ENCODE measurements at regions not wholly inside any gene's neighbourhood (a gene's known extent, or its start where the extent isn't known, plus 50 kb on each side); places are given as distances from the start of the nearest gene placed in this dataset.

- Histone ChIP-seq H3F3A (ENCODE audit: insufficient read depth, low read length, poor library complexity, severe bottlenecking) (no peaks in the 10 kb centered on the region), H3K9ac (ENCODE audit: low read length) (no peak overlapping the region), H3K27ac (ENCODE audit: low read length) (no peak overlapping the region), H2AFZ (ENCODE audit: low read depth, low read length) (no peak overlapping the region), H3K36me3 (ENCODE audit: insufficient read depth, low read length) (no peaks in the 10 kb centered on the region), H4K20me1 (ENCODE audit: insufficient read depth) (no peaks in the 10 kb centered on the region), H3K9me2 (ENCODE audit: insufficient read depth, low read length) (no peaks in the 10 kb centered on the region), H3K4me2 (ENCODE audit: low read length) (no peak overlapping the region), H3K4me3 (ENCODE audit: low read length) (no peak overlapping the region), H3K79me2 (replicated peaks; ENCODE audit: insufficient read depth, low read length) (no peaks in the 10 kb centered on the region), H3K27me3 (ENCODE audit: insufficient read depth, low read depth, low read length) (no peaks in the 10 kb centered on the region), H3K9me3 (ENCODE audit: low read length) (no peaks in the 10 kb centered on the region)
- TF ChIP-seq TAF1 (IDR thresholded peaks at IDR 0.05; ENCODE audit: low read depth), result no peak
- TF ChIP-seq CTCF (IDR thresholded peaks at IDR 0.05; ENCODE audit: poor library complexity, severe bottlenecking), result no peak
- TF ChIP-seq MXI1 (conservative IDR thresholded peaks at IDR 0.05; ENCODE audit: poor library complexity, severe bottlenecking), result no peak
- TF ChIP-seq RAD21 (conservative IDR thresholded peaks at IDR 0.05), result no peak
- no peak for TF ChIP-seq EZH2 (IDR thresholded peaks at IDR 0.05; ENCODE audit: borderline replicate concordance, insufficient read depth, low read length, poor library complexity, severe bottlenecking)
- no peak for TF ChIP-seq SMC3 (conservative IDR thresholded peaks at IDR 0.05; ENCODE audit: poor library complexity)
- TF ChIP-seq POLR2AphosphoS5 (IDR thresholded peaks at IDR 0.05), result no peak
- TF ChIP-seq, protein P1, sequence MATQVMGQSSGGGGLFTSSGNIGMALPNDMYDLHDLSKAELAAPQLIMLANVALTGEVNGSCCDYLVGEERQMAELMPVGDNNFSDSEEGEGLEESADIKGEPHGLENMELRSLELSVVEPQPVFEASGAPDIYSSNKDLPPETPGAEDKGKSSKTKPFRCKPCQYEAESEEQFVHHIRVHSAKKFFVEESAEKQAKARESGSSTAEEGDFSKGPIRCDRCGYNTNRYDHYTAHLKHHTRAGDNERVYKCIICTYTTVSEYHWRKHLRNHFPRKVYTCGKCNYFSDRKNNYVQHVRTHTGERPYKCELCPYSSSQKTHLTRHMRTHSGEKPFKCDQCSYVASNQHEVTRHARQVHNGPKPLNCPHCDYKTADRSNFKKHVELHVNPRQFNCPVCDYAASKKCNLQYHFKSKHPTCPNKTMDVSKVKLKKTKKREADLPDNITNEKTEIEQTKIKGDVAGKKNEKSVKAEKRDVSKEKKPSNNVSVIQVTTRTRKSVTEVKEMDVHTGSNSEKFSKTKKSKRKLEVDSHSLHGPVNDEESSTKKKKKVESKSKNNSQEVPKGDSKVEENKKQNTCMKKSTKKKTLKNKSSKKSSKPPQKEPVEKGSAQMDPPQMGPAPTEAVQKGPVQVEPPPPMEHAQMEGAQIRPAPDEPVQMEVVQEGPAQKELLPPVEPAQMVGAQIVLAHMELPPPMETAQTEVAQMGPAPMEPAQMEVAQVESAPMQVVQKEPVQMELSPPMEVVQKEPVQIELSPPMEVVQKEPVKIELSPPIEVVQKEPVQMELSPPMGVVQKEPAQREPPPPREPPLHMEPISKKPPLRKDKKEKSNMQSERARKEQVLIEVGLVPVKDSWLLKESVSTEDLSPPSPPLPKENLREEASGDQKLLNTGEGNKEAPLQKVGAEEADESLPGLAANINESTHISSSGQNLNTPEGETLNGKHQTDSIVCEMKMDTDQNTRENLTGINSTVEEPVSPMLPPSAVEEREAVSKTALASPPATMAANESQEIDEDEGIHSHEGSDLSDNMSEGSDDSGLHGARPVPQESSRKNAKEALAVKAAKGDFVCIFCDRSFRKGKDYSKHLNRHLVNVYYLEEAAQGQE (IDR thresholded peaks at IDR 0.05; ENCODE audit: borderline replicate concordance), result no peak
These were observed 338.3 kb upstream of the IGFBP7 start for GRCh38 chr4:57448452-57448851.

DNA sequence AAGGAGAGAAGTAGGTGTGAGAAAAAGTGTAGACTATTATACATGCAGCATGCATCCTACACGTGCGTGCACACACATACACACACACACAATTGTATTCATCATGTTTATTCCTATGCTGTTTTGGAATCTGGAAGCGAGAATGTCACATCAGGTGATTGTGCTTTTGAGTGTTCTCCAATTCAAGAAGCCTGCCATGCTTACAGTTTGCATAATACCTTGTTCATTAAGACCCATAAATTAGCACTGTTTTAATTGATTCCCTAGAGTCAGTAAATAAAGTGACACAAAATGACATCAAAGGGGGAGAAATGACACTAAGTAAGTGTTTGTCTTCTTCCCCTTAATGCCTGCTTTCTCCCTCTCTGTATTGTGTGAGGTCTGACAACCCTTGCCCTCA is 336.1 kb upstream of the IGFBP7 start:
- H3F3A ChIP-seq (ENCODE audit: insufficient read depth, low read length, poor library complexity, severe bottlenecking), result no peaks in the 10 kb centered on the region
- no peak overlapping the region for H3K27ac ChIP-seq (ENCODE audit: low read length)
- no peak overlapping the region for H2AFZ ChIP-seq (ENCODE audit: low read depth, low read length)
- no peaks in the 10 kb centered on the region for H3K9me2 ChIP-seq (ENCODE audit: insufficient read depth, low read length)
- H3K27me3 ChIP-seq (ENCODE audit: insufficient read depth, low read depth, low read length), result no peaks in the 10 kb centered on the region
- TF ChIP-seq EP300 (conservative IDR thresholded peaks at IDR 0.05; ENCODE audit: poor library complexity, severe bottlenecking) (no peak), RAD21 (conservative IDR thresholded peaks at IDR 0.05) (no peak), CTCF (IDR thresholded peaks at IDR 0.05; ENCODE audit: poor library complexity, severe bottlenecking) (no peak), MXI1 (conservative IDR thresholded peaks at IDR 0.05; ENCODE audit: poor library complexity, severe bottlenecking) (no peak), SMC3 (conservative IDR thresholded peaks at IDR 0.05; ENCODE audit: poor library complexity) (no peak)
- H3K4me3 ChIP-seq (ENCODE audit: low read length), result no peak overlapping the region
- H4K20me1 ChIP-seq (ENCODE audit: insufficient read depth), result no peaks in the 10 kb centered on the region
- H3K36me3 ChIP-seq (ENCODE audit: insufficient read depth, low read length), result no peaks in the 10 kb centered on the region
- no peak overlapping the region for H3K4me2 ChIP-seq (ENCODE audit: low read length)
- H3K9ac ChIP-seq (ENCODE audit: low read length), result no peak overlapping the region
- H3K9me3 ChIP-seq (ENCODE audit: low read length), result no peaks in the 10 kb centered on the region
- H3K79me2 ChIP-seq (replicated peaks; ENCODE audit: insufficient read depth, low read length), result no peaks in the 10 kb centered on the region
